Mesendoderm (in vitro differentiated cells): ENCODE measurements at regions not wholly inside any gene's neighbourhood (a gene's known extent, or its start where the extent isn't known, plus 50 kb on each side); places are given as distances from the start of the nearest gene placed in this dataset.
A peak's percentile ranks its signal among the peaks of the same experiment; 100 is the strongest.

Experiments
- DNase-seq: peaks from one replicate; pipeline ENCODE4 v3.0.0; 2013
- H2AK5ac ChIP-seq: 2 replicates; pipeline ENCODE4 v1.6.1; 2013; ENCODE audit warnings: low read length, inconsistent platforms
- H2BK120ac ChIP-seq: 2 replicates; pipeline ENCODE4 v1.6.1; 2013; ENCODE audit warnings: low read depth, mild to moderate bottlenecking, low read length, moderate library complexity, mixed read lengths
- H2BK15ac ChIP-seq: replicated peaks from 2 replicates; pipeline ENCODE4 v1.6.1; 2013; ENCODE audit warnings: low read depth, mild to moderate bottlenecking, moderate library complexity
- H2BK5ac ChIP-seq: 2 replicates; pipeline ENCODE4 v1.6.1; 2013; ENCODE audit warnings: low read length, inconsistent platforms
- H3K18ac ChIP-seq: 2 replicates; pipeline ENCODE4 v1.6.1; 2013; ENCODE audit warnings: mild to moderate bottlenecking, low read length, mixed read lengths
- H3K23ac ChIP-seq: one replicate; pipeline ENCODE4 v1.6.1; 2013; ENCODE audit warnings: low read length
- H3K27ac ChIP-seq: 2 replicates; pipeline ENCODE4 v1.5.1; 2013; ENCODE audit warnings: low read depth, mild to moderate bottlenecking, inconsistent platforms, low read length, moderate library complexity
- H3K27me3 ChIP-seq: 2 replicates; pipeline ENCODE4 v1.6.1; 2013; ENCODE audit warnings: low read length, control low read depth, mild to moderate bottlenecking, inconsistent platforms; ENCODE audit not compliant: insufficient read depth, poor library complexity
- H3K36me3 ChIP-seq: 2 replicates; pipeline ENCODE4 v1.6.1; 2013; ENCODE audit warnings: low read length, inconsistent platforms; ENCODE audit not compliant: control insufficient read depth, insufficient read depth
- H3K4ac ChIP-seq: one replicate; pipeline ENCODE4 v1.6.1; 2013; ENCODE audit warnings: low read depth, mild to moderate bottlenecking, low read length, moderate library complexity
- H3K4me1 ChIP-seq: 2 replicates; pipeline ENCODE4 v1.6.1; 2013; ENCODE audit warnings: low read depth, low read length, inconsistent platforms; ENCODE audit not compliant: control insufficient read depth
- H3K4me2 ChIP-seq: 2 replicates; pipeline ENCODE4 v1.6.1; 2013; ENCODE audit warnings: low read length
- H3K4me3 ChIP-seq: 2 replicates; pipeline ENCODE4 v1.5.1; 2013; ENCODE audit warnings: mild to moderate bottlenecking, low read length
- H3K56ac ChIP-seq: one replicate; pipeline ENCODE4 v1.6.1; 2013; ENCODE audit warnings: low read length
- H3K79me1 ChIP-seq: 2 replicates; pipeline ENCODE4 v1.6.1; 2013; ENCODE audit warnings: low read length, inconsistent platforms
- H3K79me2 ChIP-seq: 2 replicates; pipeline ENCODE4 v1.6.1; 2013; ENCODE audit warnings: mild to moderate bottlenecking, low read length; ENCODE audit not compliant: control insufficient read depth, insufficient read depth
- H3K9ac ChIP-seq: 2 replicates; pipeline ENCODE4 v1.6.1; 2013; ENCODE audit warnings: low read length, inconsistent platforms
- H4K5ac ChIP-seq: one replicate; pipeline ENCODE4 v1.6.1; 2013; ENCODE audit warnings: low read length
- H4K8ac ChIP-seq: one replicate; pipeline ENCODE4 v1.6.1; 2013; ENCODE audit warnings: low read depth, mild to moderate bottlenecking, control low read depth, low read length, moderate library complexity
- WGBS: extraction: QIAGEN DNeasy Blood & Tissue Kit; methylation state at CpG from one replicate; pipeline ENCODE4 v1.1.7; 2013; ENCODE audit warnings: low lambda C conversion rate, missing lambda C conversion rate; ENCODE audit not compliant: insufficient coverage; ENCODE audit errors: extremely low coverage; 5-methylcytosine and 5-hydroxymethylcytosine counted together

- Histone ChIP-seq H3K36me3 (no peaks in the 10 kb centered on the region), H2BK15ac (no peak overlapping the region), H3K79me2 (no peaks in the 10 kb centered on the region), H3K23ac (no peak overlapping the region), H2BK5ac (no peak overlapping the region), H3K4ac (no peak overlapping the region), H3K27me3 (no peaks in the 10 kb centered on the region), H3K4me3 (no peak overlapping the region), H3K56ac (no peak overlapping the region), H3K9ac (no peak overlapping the region), H4K8ac (no peak overlapping the region), H3K4me2 (no peak overlapping the region), H2BK120ac (no peak overlapping the region), H4K5ac (no peak overlapping the region), H2AK5ac (no peak overlapping the region), H3K79me1 (no peaks in the 10 kb centered on the region), H3K4me1 (no peaks in the 10 kb centered on the region), H3K18ac (no peak overlapping the region), H3K27ac (no peak overlapping the region)
- DNase-seq: no peak
- WGBS: no CpG with 5 or more reads among the region's 3 CpGs
These were observed 150.6 kb downstream of the SPATA19 start for GRCh38 chr11:133694701-133695100.

GRCh38 chr11:133693110-133693509, 152.2 kb downstream of the SPATA19 start:
- Histone ChIP-seq H2BK15ac (no peak overlapping the region), H3K27me3 (no peaks in the 10 kb centered on the region), H3K79me1 (no peaks in the 10 kb centered on the region), H3K4me3 (no peak overlapping the region), H4K8ac (no peak overlapping the region), H4K5ac (no peak overlapping the region), H3K56ac (no peak overlapping the region), H3K23ac (no peak overlapping the region), H2BK120ac (no peak overlapping the region), H3K18ac (no peak overlapping the region), H3K79me2 (no peaks in the 10 kb centered on the region), H2BK5ac (no peak overlapping the region), H3K9ac (no peak overlapping the region), H3K4ac (no peak overlapping the region), H2AK5ac (no peak overlapping the region), H3K4me2 (no peak overlapping the region), H3K4me1 (no peaks in the 10 kb centered on the region), H3K27ac (no peak overlapping the region), H3K36me3 (no peaks in the 10 kb centered on the region)
- WGBS: no CpG with 5 or more reads among the region's 9 CpGs
- DNase-seq: no peak

GRCh38 chr11:133692126-133692934, 153.0 kb downstream of the SPATA19 start:
- no peaks in the 10 kb centered on the region for H3K79me1 ChIP-seq
- H2AK5ac ChIP-seq: no peak overlapping the region
- no peaks in the 10 kb centered on the region for H3K27me3 ChIP-seq
- no peaks in the 10 kb centered on the region for H3K79me2 ChIP-seq
- no peak overlapping the region for H3K27ac ChIP-seq
- H3K36me3 ChIP-seq: no peaks in the 10 kb centered on the region
- no peak overlapping the region for H3K4me3 ChIP-seq
- no peak overlapping the region for H4K5ac ChIP-seq
- no peak overlapping the region for H3K18ac ChIP-seq
- WGBS: no CpG with 5 or more reads among the region's 8 CpGs
- no peak overlapping the region for H3K56ac ChIP-seq
- no peak overlapping the region for H3K9ac ChIP-seq
- no peak overlapping the region for H3K4me2 ChIP-seq
- H3K23ac ChIP-seq: no peak overlapping the region
- no peak overlapping the region for H4K8ac ChIP-seq
- DNase-seq: no peak
- H2BK15ac ChIP-seq: no peak overlapping the region
- H3K4ac ChIP-seq: no peak overlapping the region
- H2BK120ac ChIP-seq: no peak overlapping the region
- no peak overlapping the region for H2BK5ac ChIP-seq
- H3K4me1 ChIP-seq: no peaks in the 10 kb centered on the region

- no peak overlapping the region for H3K9ac ChIP-seq
- no peaks in the 10 kb centered on the region for H3K79me1 ChIP-seq
- no peaks in the 10 kb centered on the region for H3K36me3 ChIP-seq
- H3K27ac ChIP-seq: no peak overlapping the region
- no peak overlapping the region for H3K4me3 ChIP-seq
- no peak for DNase-seq
- H2AK5ac ChIP-seq: no peak overlapping the region
- no peak overlapping the region for H3K56ac ChIP-seq
- WGBS: no CpG with 5 or more reads among the region's 5 CpGs
- no peak overlapping the region for H3K4ac ChIP-seq
- H2BK15ac ChIP-seq: no peak overlapping the region
- no peak overlapping the region for H2BK5ac ChIP-seq
- H3K79me2 ChIP-seq: no peaks in the 10 kb centered on the region
- no peak overlapping the region for H3K4me2 ChIP-seq
- no peaks in the 10 kb centered on the region for H3K4me1 ChIP-seq
- H3K23ac ChIP-seq: no peak overlapping the region
- H3K18ac ChIP-seq: no peak overlapping the region
- H2BK120ac ChIP-seq: no peak overlapping the region
- no peak overlapping the region for H4K8ac ChIP-seq
- H4K5ac ChIP-seq: no peak overlapping the region
- H3K27me3 ChIP-seq: no peaks in the 10 kb centered on the region
These were observed 155.5 kb upstream of the OPCML start for GRCh38 chr11:133687781-133688180.

GRCh38 chr11:133681901-133682300, 149.6 kb upstream of the OPCML start:
- Histone ChIP-seq H2AK5ac (no peak overlapping the region), H3K56ac (no peak overlapping the region), H3K4me2 (no peak overlapping the region), H3K27me3 (no peaks in the 10 kb centered on the region), H2BK15ac (no peak overlapping the region), H2BK5ac (no peak overlapping the region), H3K79me2 (no peaks in the 10 kb centered on the region), H3K4me1 (peaks cover 3% of the 10 kb centered on the region), H3K18ac (no peak overlapping the region), H3K36me3 (no peaks in the 10 kb centered on the region), H3K79me1 (no peaks in the 10 kb centered on the region), H4K5ac (no peak overlapping the region), H2BK120ac (no peak overlapping the region), H3K4me3 (no peak overlapping the region), H3K27ac (no peak overlapping the region), H4K8ac (no peak overlapping the region), H3K9ac (no peak overlapping the region), H3K23ac (no peak overlapping the region), H3K4ac (no peak overlapping the region)
- DNase-seq: peak; percentile 73
- WGBS: no CpG with 5 or more reads among the region's 6 CpGs

GRCh38 chr11:133679896-133680295, 147.6 kb upstream of the OPCML start:
- Histone ChIP-seq H3K4me3 (no peak overlapping the region), H3K18ac (no peak overlapping the region), H4K5ac (no peak overlapping the region), H2AK5ac (no peak overlapping the region), H3K36me3 (no peaks in the 10 kb centered on the region), H3K4ac (no peak overlapping the region), H2BK5ac (no peak overlapping the region), H3K4me1 (peaks cover 3% of the 10 kb centered on the region), H3K79me1 (no peaks in the 10 kb centered on the region), H4K8ac (no peak overlapping the region), H3K4me2 (no peak overlapping the region), H3K27ac (no peak overlapping the region), H3K27me3 (no peaks in the 10 kb centered on the region), H3K56ac (no peak overlapping the region), H2BK120ac (no peak overlapping the region), H3K23ac (no peak overlapping the region), H3K9ac (no peak overlapping the region), H3K79me2 (no peaks in the 10 kb centered on the region), H2BK15ac (no peak overlapping the region)
- DNase-seq: no peak
- WGBS: no CpG with 5 or more reads among the region's 5 CpGs
